GM21528 (cell line): ENCODE measurements at regions not wholly inside any gene's neighbourhood (a gene's known extent, or its start where the extent isn't known, plus 50 kb on each side); places are given as distances from the start of the nearest gene placed in this dataset.

Experiments used
- ATAC-seq: cut with Tn5 transposase; IDR thresholded peaks from one replicate; pipeline ENCODE4 v1.9.1; 2021; ENCODE audit warnings: mild to moderate bottlenecking, moderate library complexity; ENCODE audit not compliant: unreplicated experiment, low FRiP score

- no peak for ATAC-seq
Observed at GRCh38 chr3:117427081-117427480, 717.5 kb downstream of the TUSC7 start.

GRCh38 chr3:117433427-117433826, 723.8 kb downstream of the TUSC7 start:
- ATAC-seq = no peak

GRCh38 chr3:117434661-117435412, 725.3 kb downstream of the TUSC7 start:
- ATAC-seq = no peak

- ATAC-seq = no peak
Observed at GRCh38 chr3:117435506-117435905, 725.9 kb downstream of the TUSC7 start.

GRCh38 chr3:117439812-117440211, 730.2 kb downstream of the TUSC7 start:
- no peak for ATAC-seq

GRCh38 chr3:117441851-117442250, 732.3 kb downstream of the TUSC7 start:
- no peak for ATAC-seq

- ATAC-seq = no peak
Observed at GRCh38 chr3:117442566-117442965, 733.0 kb downstream of the TUSC7 start.

- ATAC-seq = no peak
Observed at GRCh38 chr3:117443014-117443413, 733.4 kb downstream of the TUSC7 start.

- ATAC-seq = no peak
Observed at GRCh38 chr3:117444175-117444574, 734.6 kb downstream of the TUSC7 start.

GRCh38 chr3:117447419-117447818, 737.8 kb downstream of the TUSC7 start:
- ATAC-seq = no peak

GRCh38 chr3:117450026-117450425, 740.4 kb downstream of the TUSC7 start:
- no peak for ATAC-seq

GRCh38 chr3:117454254-117454653, 744.7 kb downstream of the TUSC7 start:
- peak; percentile 64 for ATAC-seq

GRCh38 chr3:117454908-117455307, 745.3 kb downstream of the TUSC7 start:
- no peak for ATAC-seq

GRCh38 chr3:117455782-117456181, 746.2 kb downstream of the TUSC7 start:
- no peak for ATAC-seq

GRCh38 chr3:117463276-117464115, 753.9 kb downstream of the TUSC7 start:
- ATAC-seq = no peak

- no peak for ATAC-seq
Observed at GRCh38 chr3:117471831-117472230, 762.3 kb downstream of the TUSC7 start.

GRCh38 chr3:117473981-117474538, 764.5 kb downstream of the TUSC7 start:
- no peak for ATAC-seq

- no peak for ATAC-seq
Observed at GRCh38 chr3:117476572-117476971, 767.0 kb downstream of the TUSC7 start.

- no peak for ATAC-seq
Observed at GRCh38 chr3:117477214-117477755, 767.7 kb downstream of the TUSC7 start.

GRCh38 chr3:117479095-117479494, 769.5 kb downstream of the TUSC7 start:
- peak; percentile 85 for ATAC-seq

GRCh38 chr3:117480525-117480924, 770.9 kb downstream of the TUSC7 start:
- ATAC-seq = no peak
